RKO (cell line): ENCODE measurements at regions not wholly inside any gene's neighbourhood (a gene's known extent, or its start where the extent isn't known, plus 50 kb on each side); places are given as distances from the start of the nearest gene placed in this dataset.
"Not testable (repeated sequence)": the region's sequence is repeated elsewhere in the genome, so short reads cannot be mapped to it uniquely, and the experiment has no call there.

Experiments
- DNase-seq: peaks from one replicate; pipeline ENCODE4 v3.0.0-alpha.2; 2016; ENCODE audit warnings: low spot score

- DNase-seq, result no peak
Observed at GRCh38 chr15:39503526-39503925, 77.4 kb upstream of the THBS1 start.

- DNase-seq, result no peak
Observed at GRCh38 chr15:39504808-39505207, 76.1 kb upstream of the THBS1 start.

DNA sequence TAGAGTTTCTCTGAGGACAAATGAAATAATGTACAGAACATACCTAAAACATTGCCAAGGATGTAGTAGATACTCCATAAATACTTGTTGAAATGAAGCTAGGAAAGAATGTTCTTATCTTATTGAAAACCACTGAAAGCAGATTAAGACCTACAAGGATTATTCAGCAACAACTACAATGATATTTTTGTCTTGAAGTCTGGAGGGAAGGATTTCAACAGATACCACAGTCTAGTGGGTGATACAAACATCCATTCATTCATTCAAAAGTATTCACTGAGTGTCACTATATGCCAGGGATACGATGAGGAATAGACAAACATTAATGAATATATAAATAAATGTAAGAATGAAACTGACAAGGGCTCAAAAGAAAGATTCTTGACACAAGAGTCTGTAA, 74.7 kb upstream of the THBS1 start:
- DNase-seq, result no peak

GRCh38 chr15:39508536-39508935, 72.3 kb upstream of the THBS1 start:
- DNase-seq, result no peak

- no peak for DNase-seq
Observed at GRCh38 chr15:39510001-39510701, 70.7 kb upstream of the THBS1 start.

DNA sequence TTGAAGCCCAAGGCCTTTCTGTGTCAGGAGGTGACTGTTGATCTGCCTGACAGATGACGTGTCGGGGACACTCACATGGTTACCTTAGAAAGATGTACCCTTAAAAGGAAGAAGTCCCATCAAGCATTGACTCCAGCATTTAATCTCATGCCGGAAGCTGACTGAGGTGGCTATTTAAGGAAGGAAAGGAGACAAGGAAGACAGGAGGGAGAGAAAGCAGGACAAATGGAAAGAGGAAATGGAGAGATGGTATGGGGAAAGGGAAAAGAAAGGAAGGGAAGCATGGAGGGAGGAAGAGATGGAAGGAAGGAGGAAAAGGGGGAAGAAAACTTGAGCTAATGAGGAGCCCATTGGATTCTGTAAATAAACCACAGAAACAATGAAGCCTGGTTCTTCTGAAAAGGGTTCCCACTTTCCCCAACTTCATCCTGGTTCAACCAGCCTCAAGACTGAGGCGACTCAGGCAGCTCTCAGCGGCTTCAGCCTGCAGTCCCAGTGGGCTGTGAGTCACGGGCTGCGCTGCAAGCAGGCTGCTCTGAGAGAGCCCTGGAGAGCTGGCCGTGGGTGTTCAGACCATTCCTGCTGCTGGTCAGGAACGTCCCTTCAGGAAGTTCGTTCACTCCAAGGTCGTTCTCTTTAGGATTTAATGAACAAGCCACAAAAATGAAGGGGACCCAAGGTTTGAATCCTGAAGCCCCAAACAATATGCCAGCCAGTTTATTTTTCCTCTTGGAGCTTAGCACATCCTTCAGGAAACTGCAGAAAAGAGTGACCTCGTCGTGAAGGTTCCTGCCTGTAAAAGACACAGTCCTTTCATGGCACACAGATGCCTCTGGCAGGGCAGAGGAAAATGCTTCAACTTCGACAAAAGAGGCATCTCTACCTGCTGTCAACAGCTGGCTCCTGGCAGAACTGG, 69.6 kb upstream of the THBS1 start:
- peak; percentile 63 for DNase-seq

GRCh38 chr15:39511916-39512260, 69.0 kb upstream of the THBS1 start:
- no peak for DNase-seq

DNA sequence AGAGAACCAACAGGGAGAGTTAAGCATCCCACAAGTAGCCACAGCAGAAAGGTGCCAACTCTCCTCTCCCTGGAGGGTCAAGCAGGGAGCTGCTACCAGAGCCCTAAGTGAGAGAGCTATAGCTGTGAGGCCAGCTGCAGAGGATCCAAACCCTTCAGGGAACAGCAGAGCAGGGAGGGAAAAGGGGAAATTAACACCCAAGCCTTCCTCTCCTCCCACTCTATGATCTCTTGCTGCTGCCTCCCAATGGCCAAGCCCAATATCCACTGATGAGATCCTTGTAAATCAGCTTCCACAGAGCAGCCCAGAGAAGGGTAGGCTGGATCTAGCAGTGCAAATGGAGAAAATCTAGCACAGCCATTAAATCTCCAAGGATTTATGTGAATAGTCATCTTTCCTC, 68.2 kb upstream of the THBS1 start:
- no peak for DNase-seq

DNA sequence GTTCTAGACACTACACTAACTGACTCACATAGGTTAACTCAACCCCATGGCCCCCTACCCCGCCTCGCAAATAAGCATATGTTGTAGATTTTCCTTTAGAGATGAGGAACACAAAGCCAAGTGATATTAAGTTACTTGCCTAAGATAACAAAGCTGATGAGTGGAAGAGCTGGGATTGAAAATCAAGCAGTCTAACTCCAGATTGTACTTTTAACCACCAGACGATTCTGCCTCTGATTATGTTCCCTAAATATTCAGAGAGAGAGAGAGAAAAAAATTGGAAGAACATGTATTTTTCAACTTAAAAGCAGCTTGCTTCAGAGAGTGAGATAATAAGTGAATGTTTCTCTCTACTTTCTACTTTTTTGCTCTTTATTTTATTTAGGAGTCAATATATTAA, 66.9 kb upstream of the THBS1 start:
- no peak for DNase-seq

- DNase-seq, result no peak
Observed at GRCh38 chr15:39514933-39515332, 65.9 kb upstream of the THBS1 start.

DNA sequence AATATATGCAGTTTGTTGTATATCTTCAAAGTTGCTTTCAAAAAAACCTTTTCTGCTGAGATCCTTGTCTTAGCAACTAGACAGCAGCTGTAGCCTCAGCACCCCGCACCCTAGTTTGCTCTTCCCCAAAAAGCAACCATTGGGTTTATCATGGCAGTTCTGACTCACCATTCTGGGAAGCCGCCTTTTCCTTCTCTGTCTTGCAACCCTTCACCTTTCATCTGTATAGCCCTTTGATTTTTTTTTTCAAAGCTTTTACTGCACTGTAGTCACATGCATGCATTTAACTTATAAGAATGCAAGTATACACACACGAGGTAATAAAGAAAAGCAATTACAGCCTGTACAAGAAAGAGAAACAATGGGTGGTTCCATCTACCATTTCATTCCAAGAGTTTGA, 65.1 kb upstream of the THBS1 start:
- DNase-seq, result no peak

- no peak for DNase-seq
Observed at GRCh38 chr15:39517122-39517855, 63.6 kb upstream of the THBS1 start.

DNA sequence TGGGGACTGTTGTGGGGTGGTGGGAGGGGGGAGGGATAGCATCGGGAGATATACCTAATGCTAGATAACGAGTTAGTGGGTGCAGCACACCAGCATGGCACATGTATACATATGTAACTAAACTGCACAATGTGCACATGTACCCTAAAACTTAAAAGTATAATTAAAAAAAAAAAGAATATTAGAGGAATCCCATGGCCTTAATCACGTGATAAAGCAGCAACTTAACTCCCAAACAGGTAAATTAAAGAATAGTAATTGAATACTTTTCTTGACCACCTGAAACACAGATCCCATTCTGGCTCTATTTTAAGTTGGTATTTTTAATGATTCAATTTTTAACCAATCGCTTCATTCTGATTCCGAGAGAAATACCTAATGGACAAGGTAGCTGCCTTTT, 56.9 kb upstream of the THBS1 start:
- not testable (repeated sequence) for DNase-seq

DNA sequence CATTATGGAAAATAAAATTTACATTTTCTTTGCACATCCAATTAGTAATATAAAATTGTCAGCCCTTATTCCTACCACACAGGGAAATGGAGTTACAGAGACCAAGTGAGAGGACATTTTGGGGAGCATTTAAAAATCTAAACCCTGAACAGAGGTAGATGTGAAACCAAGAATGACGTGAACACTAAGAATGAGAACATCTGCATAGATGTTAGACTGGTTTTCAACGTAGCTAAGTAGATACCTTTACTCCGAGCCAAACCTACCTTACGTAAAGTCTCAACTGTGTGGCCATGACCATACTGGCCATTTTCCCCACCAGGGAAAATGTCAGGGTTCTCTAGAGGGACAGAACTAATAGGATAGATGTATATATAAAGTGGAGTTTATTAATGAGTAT, 51.4 kb upstream of the THBS1 start:
- no peak for DNase-seq

DNA sequence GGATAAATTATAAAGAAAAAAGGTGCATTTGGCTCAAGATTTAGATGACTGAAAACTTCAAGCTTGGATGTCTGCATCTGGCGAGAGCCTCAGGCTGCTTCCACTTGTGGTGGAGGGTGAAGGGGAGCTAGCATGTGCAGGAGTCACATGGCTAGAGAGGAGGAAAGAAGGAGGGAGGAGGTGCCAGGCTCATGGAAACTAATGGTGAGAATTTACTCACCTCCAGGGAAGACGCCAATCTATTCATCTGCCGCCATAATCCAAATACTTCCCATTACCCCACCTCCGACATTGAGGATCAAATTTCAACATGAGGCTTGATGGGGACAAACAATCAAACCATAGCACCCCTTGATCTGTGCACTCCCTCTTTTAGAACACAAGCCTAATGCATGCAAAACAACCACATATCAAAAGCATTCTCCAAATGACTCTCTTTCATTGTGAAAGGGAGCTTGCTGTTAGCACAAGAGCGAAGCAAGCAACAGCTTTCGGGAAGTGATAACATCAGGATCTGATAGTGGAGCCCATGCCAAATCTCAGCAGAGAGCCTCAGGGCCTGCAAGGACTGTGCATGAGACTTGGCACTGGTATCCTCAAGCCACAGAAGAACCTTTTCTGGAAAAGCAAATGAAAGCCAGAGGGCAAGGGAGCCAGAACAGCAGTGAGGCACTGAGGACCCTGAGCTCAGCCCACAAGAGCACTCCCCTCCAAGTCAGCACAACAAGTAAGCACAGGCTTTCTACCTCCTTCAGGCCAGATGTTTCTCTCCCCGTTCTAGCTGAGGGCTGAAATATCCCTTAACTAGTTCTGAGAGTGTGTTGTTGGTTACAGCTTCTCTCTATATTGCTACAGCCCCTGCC, 50.2 kb upstream of the THBS1 start:
- DNase-seq, result no peak
